22Rv1 (cell line): ENCODE measurements at regions not wholly inside any gene's neighbourhood (a gene's known extent, or its start where the extent isn't known, plus 50 kb on each side); places are given as distances from the start of the nearest gene placed in this dataset.

ENCODE experiments used
- CTCF ChIP-seq: fragments of 450-650 bp; IDR thresholded peaks from 2 replicates; pipeline ENCODE4 v1.5.1; 2017; ENCODE audit warnings: mild to moderate bottlenecking
- ZFX ChIP-seq: fragments of 450-650 bp; IDR thresholded peaks from 2 replicates; pipeline ENCODE4 v1.6.1; 2017; ENCODE audit warnings: antibody characterized with exemption, borderline replicate concordance

GRCh38 chr6:90793771-90794170, 206.9 kb upstream of the MAP3K7 start:
- no peak for TF ChIP-seq CTCF
- TF ChIP-seq ZFX, result no peak
